ENCODE measurements at regions not wholly inside any gene's neighbourhood (a gene's known extent, or its start where the extent isn't known, plus 50 kb on each side); places are given as distances from the start of the nearest gene placed in this dataset.

DNA sequence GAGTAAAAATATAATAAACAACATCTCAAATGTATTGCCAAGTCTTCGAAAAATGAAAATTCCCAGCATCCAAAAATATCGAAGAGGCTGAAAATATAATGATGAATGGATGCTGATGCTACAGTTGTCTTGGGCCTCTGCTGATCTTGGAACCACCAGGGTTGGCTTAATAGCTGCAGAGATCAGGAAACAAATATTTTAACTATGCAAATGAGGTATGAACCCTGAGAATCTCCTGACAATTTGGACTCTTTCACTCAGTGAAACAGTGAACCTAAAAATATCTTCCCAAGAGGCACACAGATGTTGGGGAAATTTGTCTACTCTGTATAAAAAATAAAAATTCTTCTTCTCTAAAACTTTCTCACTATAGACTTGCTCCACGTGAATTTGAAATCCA lies 97.7 kb upstream of the EGFR start:
- TF ChIP-seq EP300 (IDR thresholded peaks at IDR 0.05) (no peak), POLR2A (IDR thresholded peaks at IDR 0.05) (no peak)
- TF ChIP-seq, protein P1, sequence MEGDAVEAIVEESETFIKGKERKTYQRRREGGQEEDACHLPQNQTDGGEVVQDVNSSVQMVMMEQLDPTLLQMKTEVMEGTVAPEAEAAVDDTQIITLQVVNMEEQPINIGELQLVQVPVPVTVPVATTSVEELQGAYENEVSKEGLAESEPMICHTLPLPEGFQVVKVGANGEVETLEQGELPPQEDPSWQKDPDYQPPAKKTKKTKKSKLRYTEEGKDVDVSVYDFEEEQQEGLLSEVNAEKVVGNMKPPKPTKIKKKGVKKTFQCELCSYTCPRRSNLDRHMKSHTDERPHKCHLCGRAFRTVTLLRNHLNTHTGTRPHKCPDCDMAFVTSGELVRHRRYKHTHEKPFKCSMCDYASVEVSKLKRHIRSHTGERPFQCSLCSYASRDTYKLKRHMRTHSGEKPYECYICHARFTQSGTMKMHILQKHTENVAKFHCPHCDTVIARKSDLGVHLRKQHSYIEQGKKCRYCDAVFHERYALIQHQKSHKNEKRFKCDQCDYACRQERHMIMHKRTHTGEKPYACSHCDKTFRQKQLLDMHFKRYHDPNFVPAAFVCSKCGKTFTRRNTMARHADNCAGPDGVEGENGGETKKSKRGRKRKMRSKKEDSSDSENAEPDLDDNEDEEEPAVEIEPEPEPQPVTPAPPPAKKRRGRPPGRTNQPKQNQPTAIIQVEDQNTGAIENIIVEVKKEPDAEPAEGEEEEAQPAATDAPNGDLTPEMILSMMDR (IDR thresholded peaks at IDR 0.05) = no peak
